A673 (cell line): ENCODE measurements at regions not wholly inside any gene's neighbourhood (a gene's known extent, or its start where the extent isn't known, plus 50 kb on each side); places are given as distances from the start of the nearest gene placed in this dataset.

Experiments used
- CTCF ChIP-seq: fragments of 300-800, 200-600 bp; sonication (generic); conservative IDR thresholded peaks from 2 replicates; pipeline ENCODE4 v1.5.1; 2017; ENCODE audit warnings: low read depth, mild to moderate bottlenecking, antibody characterized with exemption, low read length, moderate library complexity, mixed read lengths
- EZH2 ChIP-seq: fragments of 200-600 bp; sonication (generic); IDR thresholded peaks from 2 replicates; pipeline ENCODE4 v1.6.1; 2017; ENCODE audit warnings: borderline replicate concordance, low read depth, mild to moderate bottlenecking, mixed read lengths, antibody characterized with exemption, low read length; ENCODE audit not compliant: poor library complexity, severe bottlenecking

- TF ChIP-seq CTCF (no peak), EZH2 (no peak)
Measured at GRCh38 chrX:148416931-148417330, 83.5 kb upstream of the AFF2 start.
